Heart right ventricle (tissue), 16 donors: ENCODE measurements at regions not wholly inside any gene's neighbourhood (a gene's known extent, or its start where the extent isn't known, plus 50 kb on each side); places are given as distances from the start of the nearest gene placed in this dataset.

ENCODE experiments used
- ATAC-seq, 8 donors: fragments of 200-7000 bp; cut with Tn5 transposase; one replicate each; pipeline ENCODE4 v1.9.1; 2020; ENCODE audit warnings: mild to moderate bottlenecking in 8 of 8, moderate library complexity in 8 of 8, moderate number of reproducible peaks in 1 of 8
- DNase-seq, 2 donors: peaks; one replicate each; pipeline ENCODE4 v3.0.0-alpha.2; 2020
- H3K27ac ChIP-seq, 10 donors: fragments of 200-600 bp; sonication (generic) in 2 of 10; one replicate each; pipeline versions ENCODE4 v1.5.0 to v1.8.0; 2020 to 2022; ENCODE audit warnings: mild to moderate bottlenecking in 3 of 10
- H3K27me3 ChIP-seq, 7 donors: fragments of 200-600 bp; one replicate each; pipeline ENCODE4 v1.8.0; 2021 to 2022; ENCODE audit warnings: mild to moderate bottlenecking in 2 of 7
- H3K36me3 ChIP-seq, 9 donors: fragments of 200-600 bp; sonication (generic) in 1 of 9; one replicate each; pipeline versions ENCODE4 v1.5.0 to v1.8.0; 2020 to 2022; ENCODE audit warnings: mild to moderate bottlenecking in 2 of 9
- H3K4me1 ChIP-seq, 9 donors: fragments of 200-600 bp; sonication (generic) in 1 of 9; one replicate each; pipeline versions ENCODE4 v1.5.0 to v1.8.0; 2020 to 2022; ENCODE audit warnings: mild to moderate bottlenecking in 4 of 9
- H3K4me3 ChIP-seq, 10 donors: fragments of 200-600 bp; sonication (generic) in 2 of 10; one replicate each; pipeline versions ENCODE4 v1.5.0 to v1.8.0; 2020 to 2022; ENCODE audit warnings: mild to moderate bottlenecking in 7 of 10, moderate library complexity in 2 of 10
- H3K9me3 ChIP-seq, 11 donors: fragments of 200-600 bp in 10 of 11; sonication (generic) in 2 of 11; one replicate each; pipeline versions ENCODE4 v1.5.0 to v1.8.0; 2013 to 2022; ENCODE audit warnings: mild to moderate bottlenecking in 2 of 11, control low read depth in 1 of 11, moderate library complexity in 1 of 11
- WGBS, 2 donors: extraction: QIAGEN DNeasy Blood & Tissue Kit; methylation state at CpG; one replicate each; pipeline ENCODE4 v1.1.7; 2013; ENCODE audit warnings: inconsistent platforms in 1 of 2; 5-methylcytosine and 5-hydroxymethylcytosine counted together
- intact Hi-C, 10 donors: fragments of 100-400 bp; cut with DNase I; formaldehyde crosslinking; loops; one replicate each; pipeline versions ENCODE4 v1.11.1 to v1.14.2; 2022
- TF ChIP-seq, protein P1 (sequence below), 9 donors: fragments of 200-600 bp; sonication (generic) in 2 of 9; IDR thresholded peaks; one replicate each; pipeline versions ENCODE4 v1.5.0 to v1.8.0; 2021 to 2022; ENCODE audit warnings: antibody characterized with exemption in 9 of 9, mild to moderate bottlenecking in 5 of 9, moderate library complexity in 1 of 9
- donor health status: Arrhythmogenic right ventricular cardiomyopathy.
- donor health status: ischemic (EF 13 %, LVEDD 7.1; RV severe dilation, severe dysfunction).
- donor health status: healthy with polysubstance abuse.
- donor health status: DM: no; HTN: yes; CAD: no.
- donor health status: DM: no; HTN: no; CAD: no.
- donor health status: ischemic (EF 25% LVEDD 6.9; RV normal size, moderate dysfunction).
- donor health status: ischemic (EF 25% LVEDD 5.7; RV mildly dilated, moderate dysfunction).
- donor health status: healthy.
- donor health status: DM: yes; HTN: yes; CAD: no.
- donor health status: Ischemic cardiomyopathy.
- donor health status: ischemic (EF 35%, LVEDD 5.7; RV mildly dilated, moderate dysfunction).
- donor health status: nonischemic (EF 11% LVEDD 7.7; RV severe dilation, severe dysfunction).
- donor health status: DM: yes; HTN: yes; CAD: no.
- donor health status: PGD.
- donor health status: ischemic (EF 29% LVEDD 5.4; RV normal size, mild dysfunction).
- donor health status: nonischemic (EF 23%, LVEDD 6.1; RV moderate dilation, normal function).

DNA sequence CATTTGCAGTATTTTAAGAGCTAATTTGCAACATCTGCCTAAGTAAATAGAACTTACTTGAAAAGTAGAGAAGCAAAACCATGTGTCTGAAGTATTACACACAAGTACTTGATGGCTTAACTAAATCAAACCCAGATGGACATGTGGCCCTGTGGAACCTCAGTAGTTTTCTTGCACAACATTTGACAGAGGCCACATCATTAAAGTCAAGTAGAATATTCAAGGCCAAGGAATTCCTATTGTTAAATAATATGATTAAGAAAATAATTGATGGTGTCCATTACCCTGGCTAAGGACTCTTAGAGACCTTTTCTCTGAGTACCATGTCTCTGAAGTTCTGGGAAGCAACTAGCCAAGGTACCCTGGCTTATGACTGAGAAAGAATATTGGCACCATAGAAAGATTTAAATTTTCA, 135.4 kb upstream of the OTUD4 start:
- Histone ChIP-seq H3K4me1 (no peaks in the 10 kb centered on the region), H3K27me3 (no peaks in the 10 kb centered on the region), H3K9me3 (peaks cover 0 to 8% (median 0%) of the 10 kb centered on the region in 11 donors), H3K4me3 (no peak overlapping the region), H3K36me3 (no peaks in the 10 kb centered on the region), H3K27ac (no peak overlapping the region)
- DNase-seq (no peak), ATAC-seq (no peak)
- TF ChIP-seq, protein P1, sequence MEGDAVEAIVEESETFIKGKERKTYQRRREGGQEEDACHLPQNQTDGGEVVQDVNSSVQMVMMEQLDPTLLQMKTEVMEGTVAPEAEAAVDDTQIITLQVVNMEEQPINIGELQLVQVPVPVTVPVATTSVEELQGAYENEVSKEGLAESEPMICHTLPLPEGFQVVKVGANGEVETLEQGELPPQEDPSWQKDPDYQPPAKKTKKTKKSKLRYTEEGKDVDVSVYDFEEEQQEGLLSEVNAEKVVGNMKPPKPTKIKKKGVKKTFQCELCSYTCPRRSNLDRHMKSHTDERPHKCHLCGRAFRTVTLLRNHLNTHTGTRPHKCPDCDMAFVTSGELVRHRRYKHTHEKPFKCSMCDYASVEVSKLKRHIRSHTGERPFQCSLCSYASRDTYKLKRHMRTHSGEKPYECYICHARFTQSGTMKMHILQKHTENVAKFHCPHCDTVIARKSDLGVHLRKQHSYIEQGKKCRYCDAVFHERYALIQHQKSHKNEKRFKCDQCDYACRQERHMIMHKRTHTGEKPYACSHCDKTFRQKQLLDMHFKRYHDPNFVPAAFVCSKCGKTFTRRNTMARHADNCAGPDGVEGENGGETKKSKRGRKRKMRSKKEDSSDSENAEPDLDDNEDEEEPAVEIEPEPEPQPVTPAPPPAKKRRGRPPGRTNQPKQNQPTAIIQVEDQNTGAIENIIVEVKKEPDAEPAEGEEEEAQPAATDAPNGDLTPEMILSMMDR (IDR thresholded peaks at IDR 0.05): no peak
- intact Hi-C loops: no loop called here

DNA sequence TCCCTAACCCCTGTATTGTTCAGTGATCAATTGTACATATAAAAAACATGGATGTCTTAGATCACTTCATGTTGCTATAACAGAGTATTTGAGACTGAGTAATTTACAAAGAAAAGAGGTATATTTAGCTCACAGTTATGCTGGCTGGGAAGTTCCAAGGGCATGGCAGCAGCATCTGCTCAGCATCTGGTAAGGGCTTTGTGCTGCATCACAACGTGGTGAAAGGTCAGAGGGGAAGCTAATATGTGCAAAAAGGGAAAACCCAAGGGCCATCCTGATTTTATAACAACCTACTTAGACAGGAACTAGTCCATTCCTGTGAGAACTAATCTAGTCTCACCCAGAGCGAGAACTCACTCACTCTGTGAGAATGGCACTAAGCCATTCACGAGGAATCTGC, 128.2 kb upstream of the OTUD4 start:
- TF ChIP-seq, protein P1 (IDR thresholded peaks at IDR 0.05): no peak
- Histone ChIP-seq H3K27ac (no peak overlapping the region), H3K9me3 (no peaks in the 10 kb centered on the region), H3K27me3 (no peaks in the 10 kb centered on the region), H3K36me3 (no peaks in the 10 kb centered on the region), H3K4me1 (peaks cover 0 to 11% (median 0%) of the 10 kb centered on the region in 9 donors), H3K4me3 (no peak overlapping the region)
- no peak for DNase-seq
- intact Hi-C loops: no loop called here
- WGBS, 2 donors: 47 to 61% methylated on average over 3 of the region's 3 CpGs
- ATAC-seq: no peak

DNA sequence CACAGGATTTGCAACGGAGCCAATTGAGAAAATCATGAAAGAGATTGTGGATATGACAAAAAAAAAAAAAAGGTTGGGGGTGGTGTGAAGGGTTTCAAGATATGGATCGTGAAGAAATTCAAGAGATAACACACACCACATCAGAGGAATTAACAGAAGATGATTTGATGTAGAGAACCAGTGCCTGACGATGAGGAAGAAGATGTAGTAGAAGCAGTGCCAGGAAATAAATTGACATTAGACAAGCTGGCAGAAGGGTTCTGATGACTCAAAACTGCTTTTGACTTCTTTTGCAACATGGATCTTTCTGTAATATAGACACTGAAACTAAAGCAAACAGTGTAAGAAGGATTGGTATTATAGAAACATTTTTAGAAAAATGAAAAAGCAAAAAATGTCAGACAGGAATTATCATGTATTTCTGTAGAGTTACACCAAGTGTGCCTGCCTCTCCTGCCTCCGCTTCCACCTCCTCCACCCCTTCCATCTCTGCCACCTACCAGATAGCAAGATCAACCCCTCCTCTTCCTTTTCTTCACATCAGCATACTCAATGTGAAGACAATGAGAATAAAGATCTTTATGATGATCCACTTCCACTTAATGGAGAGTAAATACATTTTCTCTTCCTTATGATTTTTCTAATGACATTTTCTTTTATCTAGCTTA, 127.5 kb upstream of the OTUD4 start:
- 65 to 69% methylated on average over 4 of the region's 4 CpGs for WGBS, 2 donors
- ATAC-seq (no peak), DNase-seq (no peak)
- no peaks in the 10 kb centered on the region for H3K27me3 ChIP-seq
- TF ChIP-seq, protein P1 (IDR thresholded peaks at IDR 0.05): no peak
- no peak overlapping the region for H3K4me3 ChIP-seq
- H3K27ac ChIP-seq: no peak overlapping the region
- H3K4me1 ChIP-seq: peaks cover 0 to 11% (median 0%) of the 10 kb centered on the region in 9 donors
- intact Hi-C loops: no loop called here
- no peaks in the 10 kb centered on the region for H3K36me3 ChIP-seq
- no peaks in the 10 kb centered on the region for H3K9me3 ChIP-seq

DNA sequence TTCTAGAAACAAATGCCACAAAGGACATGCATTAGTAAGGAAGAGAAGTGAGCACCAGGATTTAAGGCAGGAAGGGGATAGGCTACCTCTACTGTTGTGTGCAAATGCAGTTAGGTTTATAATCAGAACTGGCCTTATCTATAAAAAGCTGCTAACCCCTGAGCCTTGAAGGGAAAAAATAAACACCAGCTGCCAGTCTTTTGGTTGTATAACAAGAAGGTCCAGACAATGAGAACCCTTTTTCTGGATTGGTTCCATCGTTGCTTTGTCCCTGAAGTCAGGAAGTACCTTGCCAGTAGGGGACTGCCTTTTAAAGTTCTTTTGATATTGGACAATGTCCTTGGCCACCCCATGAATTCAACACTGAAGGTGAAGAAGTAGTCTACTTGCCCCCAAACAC, 126.7 kb upstream of the OTUD4 start:
- 51 to 52% methylated on average over 1 of the region's 1 CpG for WGBS, 2 donors
- DNase-seq (no peak), ATAC-seq (no peak)
- Histone ChIP-seq H3K27me3 (no peaks in the 10 kb centered on the region), H3K4me1 (peaks cover 0 to 11% (median 0%) of the 10 kb centered on the region in 9 donors), H3K9me3 (no peaks in the 10 kb centered on the region), H3K27ac (no peak overlapping the region), H3K36me3 (no peaks in the 10 kb centered on the region), H3K4me3 (no peak overlapping the region)
- TF ChIP-seq, protein P1 (IDR thresholded peaks at IDR 0.05): no peak
- intact Hi-C loops: no loop called here
